Stimulated activated naive CD8-positive, alpha-beta T cell treated with anti-CD3 and anti-CD28 coated beads, Interleukin-15, amount 100 ng/mL, for 72 hours (primary cell): ENCODE measurements at regions not wholly inside any gene's neighbourhood (a gene's known extent, or its start where the extent isn't known, plus 50 kb on each side); places are given as distances from the start of the nearest gene placed in this dataset.

ENCODE experiments used
- ATAC-seq: fragments of 150-1000 bp; cut with Tn5 transposase; 2 replicates; pipeline ENCODE4 v1.10.0; 2021; ENCODE audit warnings: mild to moderate bottlenecking, moderate library complexity
- DNase-seq, 2 donors: peaks; one replicate each; pipeline ENCODE4 v3.0.0; 2021 to 2022
- H3K27ac Mint-ChIP-seq, 2 donors: one replicate each; pipeline ENCODE4 v1.8.0; 2022; ENCODE audit warnings: mild to moderate bottlenecking in 2 of 2, mixed read lengths in 2 of 2, moderate library complexity in 2 of 2
- H3K27me3 Mint-ChIP-seq: one replicate; pipeline ENCODE4 v1.8.0; 2022; ENCODE audit warnings: mixed read lengths
- H3K4me1 Mint-ChIP-seq: one replicate; pipeline ENCODE4 v1.8.0; 2022; ENCODE audit warnings: mild to moderate bottlenecking, mixed read lengths
- H3K4me3 Mint-ChIP-seq, 2 donors: one replicate each; pipeline ENCODE4 v1.8.0; 2022; ENCODE audit warnings: mild to moderate bottlenecking in 2 of 2, mixed read lengths in 2 of 2, moderate library complexity in 1 of 2
- H3K9me3 Mint-ChIP-seq, 2 donors: one replicate each; pipeline ENCODE4 v1.8.0; 2022; ENCODE audit warnings: mixed read lengths in 2 of 2

GRCh38 chr18:56199580-56200330, 438.6 kb downstream of the TXNL1 start:
- H3K27me3 Mint-ChIP-seq, result no peaks in the 10 kb centered on the region
- H3K4me1 Mint-ChIP-seq, result no peaks in the 10 kb centered on the region
- ATAC-seq (no peak), DNase-seq (no peak)
- no peak overlapping the region for H3K27ac Mint-ChIP-seq
- no peak overlapping the region for H3K4me3 Mint-ChIP-seq
- H3K9me3 Mint-ChIP-seq, result peaks cover 0 to 5% of the 10 kb centered on the region in 2 donors

DNA sequence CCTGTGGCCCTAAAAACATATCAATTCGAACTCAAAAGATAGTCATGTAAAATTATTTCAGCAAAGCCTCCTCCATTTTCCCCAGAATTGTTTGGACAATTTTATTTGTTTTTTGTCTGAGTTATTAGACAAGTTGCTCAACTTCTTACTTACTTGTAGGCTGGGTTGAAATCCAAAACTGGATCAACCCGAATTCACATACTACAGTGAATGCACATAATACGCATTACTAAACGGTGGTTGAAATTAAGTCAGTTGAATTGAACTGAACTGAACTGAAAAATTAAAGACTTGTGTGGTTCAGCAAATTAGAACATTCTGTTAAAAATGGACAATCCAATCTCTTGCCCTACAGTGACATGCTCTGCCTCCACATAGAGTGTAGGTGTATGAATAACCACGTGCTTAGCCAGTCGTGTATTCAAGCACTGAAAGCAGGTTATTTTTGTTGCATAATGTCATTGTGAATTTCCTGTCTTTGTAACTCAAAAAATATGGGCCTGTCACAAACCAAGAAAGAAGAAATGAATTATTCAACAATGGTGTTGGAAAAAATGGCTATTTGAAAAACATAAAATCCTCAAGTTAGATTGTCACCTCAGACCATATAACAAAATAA, 441.0 kb downstream of the TXNL1 start:
- H3K4me3 Mint-ChIP-seq, result no peak overlapping the region
- H3K27ac Mint-ChIP-seq, result no peak overlapping the region
- no peak for DNase-seq
- H3K9me3 Mint-ChIP-seq, result no peaks in the 10 kb centered on the region
- no peak for ATAC-seq
- H3K4me1 Mint-ChIP-seq, result no peaks in the 10 kb centered on the region
- no peaks in the 10 kb centered on the region for H3K27me3 Mint-ChIP-seq

DNA sequence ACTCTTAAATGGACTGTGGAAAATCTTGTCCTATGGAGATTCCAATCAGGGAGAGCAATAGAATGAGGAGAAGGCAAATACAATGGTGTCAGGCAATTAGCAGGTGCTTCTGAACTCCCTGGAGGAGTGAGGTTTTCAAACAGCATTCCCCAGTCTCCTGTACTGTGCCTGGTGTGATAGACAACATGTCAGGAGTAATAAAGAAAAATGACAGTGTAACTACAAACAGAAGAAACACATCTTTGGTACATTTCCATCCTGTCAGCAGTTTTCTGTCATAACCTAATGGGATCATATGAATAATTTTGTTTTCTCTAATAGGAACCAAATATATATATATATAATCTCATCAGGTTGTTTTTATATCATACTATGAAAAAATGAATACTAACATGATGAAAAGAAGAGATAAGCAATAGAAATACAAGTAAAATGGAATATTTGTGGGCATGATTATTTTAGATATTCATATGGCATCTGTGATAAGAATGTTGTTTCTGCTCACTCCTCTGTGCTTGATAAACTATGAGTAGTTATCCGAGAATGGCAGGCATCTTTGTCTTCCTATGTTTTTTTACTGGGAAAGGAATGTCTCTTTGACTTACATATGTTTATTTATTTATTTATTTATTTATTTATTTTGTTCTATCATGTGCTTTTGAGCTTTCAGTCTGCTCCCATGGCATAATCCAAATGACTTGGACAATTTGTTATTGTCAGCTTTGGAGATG, 441.7 kb downstream of the TXNL1 start:
- Mint-ChIP-seq H3K4me3 (no peak overlapping the region), H3K4me1 (no peaks in the 10 kb centered on the region), H3K27ac (no peak overlapping the region), H3K9me3 (no peaks in the 10 kb centered on the region), H3K27me3 (no peaks in the 10 kb centered on the region)
- DNase-seq (no peak), ATAC-seq (no peak)

DNA sequence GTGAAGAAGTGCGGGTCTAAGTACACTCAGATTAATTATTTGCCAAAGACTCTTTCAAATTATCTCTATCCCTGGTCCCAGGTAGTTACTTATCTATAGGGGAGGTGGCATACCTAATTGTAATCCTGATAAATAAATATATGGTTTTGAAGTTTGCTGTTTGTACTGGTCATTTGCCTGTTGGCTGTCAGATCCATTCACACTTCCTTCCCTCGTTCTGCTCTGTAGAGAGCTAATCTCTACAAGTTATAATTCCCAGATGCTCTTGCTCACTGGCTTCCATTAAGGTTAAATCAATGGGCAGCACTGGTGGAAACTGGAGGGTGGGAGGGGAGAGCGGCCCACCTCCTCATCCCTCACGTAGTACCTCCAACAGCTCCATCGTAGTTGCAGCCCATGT, 447.1 kb downstream of the TXNL1 start:
- DNase-seq (no peak), ATAC-seq (no peak)
- no peaks in the 10 kb centered on the region for H3K27me3 Mint-ChIP-seq
- H3K4me1 Mint-ChIP-seq, result no peaks in the 10 kb centered on the region
- no peak overlapping the region for H3K4me3 Mint-ChIP-seq
- H3K9me3 Mint-ChIP-seq, result no peaks in the 10 kb centered on the region
- H3K27ac Mint-ChIP-seq, result no peak overlapping the region

GRCh38 chr18:56189615-56190014, 448.8 kb downstream of the TXNL1 start:
- ATAC-seq (no peak), DNase-seq (no peak)
- Mint-ChIP-seq H3K4me3 (no peak overlapping the region), H3K4me1 (no peaks in the 10 kb centered on the region), H3K27me3 (no peaks in the 10 kb centered on the region), H3K27ac (no peak overlapping the region), H3K9me3 (peaks cover 0 to 5% of the 10 kb centered on the region in 2 donors)

- Mint-ChIP-seq H3K4me3 (no peak overlapping the region), H3K9me3 (peaks cover 5 to 7% of the 10 kb centered on the region in 2 donors), H3K4me1 (no peaks in the 10 kb centered on the region), H3K27ac (no peak overlapping the region), H3K27me3 (no peaks in the 10 kb centered on the region)
- DNase-seq (no peak), ATAC-seq (no peak)
These were observed 449.7 kb downstream of the TXNL1 start for GRCh38 chr18:56188529-56189275.

- ATAC-seq, result no peak
- Mint-ChIP-seq H3K27me3 (no peaks in the 10 kb centered on the region), H3K4me3 (no peak overlapping the region), H3K27ac (no peak overlapping the region), H3K4me1 (no peaks in the 10 kb centered on the region), H3K9me3 (peaks cover 8 to 15% of the 10 kb centered on the region in 2 donors)
- DNase-seq, result no peak
These were observed 452.1 kb downstream of the TXNL1 start for GRCh38 chr18:56186319-56186718.

DNA sequence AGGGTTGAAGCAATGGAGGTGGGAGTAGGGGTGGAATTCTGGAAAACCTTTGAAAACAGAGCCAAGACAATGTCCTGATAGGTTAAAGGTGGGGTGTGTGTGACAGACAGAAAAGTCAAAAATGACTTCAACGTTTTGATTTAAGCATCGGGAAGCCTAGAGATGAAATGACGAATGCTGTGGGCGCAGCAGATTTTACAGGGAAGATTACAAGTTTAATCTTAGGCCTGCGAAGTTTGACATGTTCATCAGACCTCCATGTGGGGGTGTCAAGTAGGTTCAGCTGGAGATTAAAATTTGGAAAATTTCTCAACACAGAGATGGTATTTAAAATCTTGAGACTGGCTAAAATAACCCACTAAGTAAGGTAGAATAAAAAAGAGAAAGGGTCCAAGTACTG, 453.3 kb downstream of the TXNL1 start:
- Mint-ChIP-seq H3K27ac (no peak overlapping the region), H3K4me1 (no peaks in the 10 kb centered on the region), H3K27me3 (no peaks in the 10 kb centered on the region), H3K9me3 (peaks cover 8 to 15% of the 10 kb centered on the region in 2 donors), H3K4me3 (no peak overlapping the region)
- ATAC-seq (no peak), DNase-seq (no peak)

DNA sequence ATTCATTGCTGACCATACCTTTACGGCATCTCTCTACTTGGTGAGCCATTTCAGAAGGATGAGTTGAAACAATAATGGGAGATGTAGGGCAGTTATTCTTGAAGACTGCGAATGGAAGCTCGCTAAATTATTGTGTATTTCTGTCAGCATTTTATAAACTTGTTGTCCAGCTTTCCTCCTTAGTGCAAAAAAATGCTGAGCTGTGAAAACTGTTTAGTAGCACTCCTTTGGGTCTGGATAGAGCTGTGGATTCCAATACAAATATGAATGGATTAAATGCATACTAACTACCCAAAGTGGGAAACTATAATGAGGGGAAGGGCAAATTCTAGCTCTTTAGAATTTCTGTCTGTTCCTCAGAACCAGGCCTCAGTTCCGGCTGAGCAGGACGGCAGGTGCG, 461.6 kb downstream of the TXNL1 start:
- no peaks in the 10 kb centered on the region for H3K4me1 Mint-ChIP-seq
- H3K27me3 Mint-ChIP-seq, result no peaks in the 10 kb centered on the region
- no peak overlapping the region for H3K27ac Mint-ChIP-seq
- H3K4me3 Mint-ChIP-seq, result no peak overlapping the region
- no peaks in the 10 kb centered on the region for H3K9me3 Mint-ChIP-seq
- ATAC-seq (no peak), DNase-seq (no peak)

DNA sequence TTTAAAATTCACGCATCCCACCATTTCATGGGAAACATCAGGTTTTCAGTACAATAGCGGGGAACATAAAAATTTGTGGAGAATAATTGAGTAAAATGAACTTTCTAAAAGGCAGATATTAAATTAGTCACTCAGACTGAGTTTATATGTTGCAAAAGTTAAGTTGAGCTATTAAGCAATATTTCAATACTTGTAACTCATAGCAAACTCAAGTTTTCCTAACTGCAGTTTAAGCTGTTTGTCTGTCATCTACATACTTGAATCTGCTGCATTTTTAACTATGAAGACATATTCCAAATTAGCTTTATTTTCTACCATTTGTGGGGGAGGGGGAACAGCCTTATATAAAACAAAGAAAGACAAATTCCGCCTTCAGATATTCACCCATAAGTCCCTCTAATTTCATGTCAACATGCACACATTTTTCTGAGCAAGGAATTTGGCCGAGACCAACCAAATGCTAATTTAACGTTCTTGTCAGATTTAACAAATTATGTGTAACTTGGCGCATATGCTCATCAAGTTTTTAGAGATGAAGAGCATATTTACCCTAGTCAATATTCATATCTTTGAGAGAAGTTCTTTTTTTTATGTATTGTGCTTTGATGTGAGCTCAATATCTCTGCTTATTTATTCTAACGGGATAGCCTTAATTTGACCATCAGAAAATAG, 462.9 kb downstream of the TXNL1 start:
- DNase-seq (no peak), ATAC-seq (no peak)
- Mint-ChIP-seq H3K4me1 (no peaks in the 10 kb centered on the region), H3K27me3 (no peaks in the 10 kb centered on the region), H3K27ac (no peak overlapping the region), H3K4me3 (no peak overlapping the region), H3K9me3 (peaks cover 0 to 6% of the 10 kb centered on the region in 2 donors)

DNA sequence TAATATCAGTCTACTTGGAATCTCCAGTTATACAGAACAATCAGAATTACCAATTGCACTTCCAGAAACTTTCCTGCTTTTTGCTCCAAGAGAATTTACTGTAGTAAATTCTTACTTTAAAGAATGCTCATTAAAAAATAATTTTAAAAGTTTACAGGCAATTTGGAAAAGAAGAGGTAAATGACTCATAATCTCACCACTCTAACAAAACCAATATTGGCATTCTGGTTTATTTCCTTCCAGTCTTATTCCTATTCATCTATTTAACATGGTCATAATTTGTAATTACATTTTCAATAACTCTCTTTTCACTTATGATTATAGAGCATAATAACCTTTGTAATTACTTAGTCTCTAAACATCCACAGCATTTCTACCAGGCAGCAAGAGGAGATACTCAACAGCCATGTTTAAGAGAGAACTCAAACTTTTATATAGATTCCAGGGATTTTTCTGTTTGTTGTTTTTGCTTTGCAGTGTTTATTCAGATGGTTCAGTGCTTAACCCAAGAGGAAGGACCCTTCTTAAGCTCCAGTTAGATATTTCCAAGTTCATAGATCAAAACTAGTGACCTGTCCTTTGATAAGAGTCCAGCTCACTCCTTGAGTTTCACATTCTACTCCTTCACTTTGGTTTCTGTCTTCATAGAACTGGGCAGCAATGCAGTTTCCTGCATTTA, 464.7 kb downstream of the TXNL1 start:
- Mint-ChIP-seq H3K27ac (no peak overlapping the region), H3K4me1 (no peaks in the 10 kb centered on the region), H3K9me3 (peaks cover 0 to 6% of the 10 kb centered on the region in 2 donors), H3K4me3 (no peak overlapping the region), H3K27me3 (no peaks in the 10 kb centered on the region)
- ATAC-seq (no peak), DNase-seq (no peak)

- no peak overlapping the region for H3K4me3 Mint-ChIP-seq
These were observed 465.9 kb downstream of the TXNL1 start for GRCh38 chr18:56172527-56172926.

DNA sequence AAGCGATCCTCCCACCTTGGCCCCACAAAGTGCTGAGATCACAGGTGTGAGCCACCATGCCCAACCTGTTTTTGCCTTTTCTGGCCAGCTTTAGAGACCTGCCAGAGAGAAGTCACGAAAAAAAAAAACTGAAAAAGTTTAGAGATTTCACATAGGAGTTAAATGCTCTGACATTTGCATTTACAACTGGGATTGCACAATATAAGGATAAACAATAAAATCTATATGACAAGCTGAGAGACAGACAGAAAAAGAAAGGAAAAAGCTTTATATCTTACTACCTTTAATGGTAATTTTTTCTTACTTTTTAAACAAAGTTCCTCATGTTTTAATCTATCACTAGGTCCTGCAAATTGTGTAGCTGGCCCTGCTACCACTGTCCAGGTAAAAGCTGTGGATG, 466.5 kb downstream of the TXNL1 start:
- Mint-ChIP-seq H3K27ac (no peak overlapping the region), H3K9me3 (peaks cover 0 to 6% of the 10 kb centered on the region in 2 donors), H3K4me1 (no peaks in the 10 kb centered on the region), H3K4me3 (no peak overlapping the region), H3K27me3 (no peaks in the 10 kb centered on the region)
- ATAC-seq (no peak), DNase-seq (no peak)

More at GRCh38 chr18:56172527-56172926, 465.9 kb downstream of the TXNL1 start:
- Mint-ChIP-seq H3K4me1 (no peaks in the 10 kb centered on the region), H3K27me3 (no peaks in the 10 kb centered on the region), H3K27ac (no peak overlapping the region), H3K9me3 (peaks cover 0 to 6% of the 10 kb centered on the region in 2 donors)
- DNase-seq (no peak), ATAC-seq (no peak)

- Mint-ChIP-seq H3K27ac (no peak overlapping the region), H3K4me1 (no peaks in the 10 kb centered on the region), H3K4me3 (no peak overlapping the region), H3K9me3 (peaks cover 0 to 6% of the 10 kb centered on the region in 2 donors), H3K27me3 (no peaks in the 10 kb centered on the region)
- no peak for ATAC-seq
- no peak for DNase-seq
These were observed 470.2 kb downstream of the TXNL1 start for GRCh38 chr18:56168049-56168781.
